ENCODE measurements at regions not wholly inside any gene's neighbourhood (a gene's known extent, or its start where the extent isn't known, plus 50 kb on each side); places are given as distances from the start of the nearest gene placed in this dataset.

DNA sequence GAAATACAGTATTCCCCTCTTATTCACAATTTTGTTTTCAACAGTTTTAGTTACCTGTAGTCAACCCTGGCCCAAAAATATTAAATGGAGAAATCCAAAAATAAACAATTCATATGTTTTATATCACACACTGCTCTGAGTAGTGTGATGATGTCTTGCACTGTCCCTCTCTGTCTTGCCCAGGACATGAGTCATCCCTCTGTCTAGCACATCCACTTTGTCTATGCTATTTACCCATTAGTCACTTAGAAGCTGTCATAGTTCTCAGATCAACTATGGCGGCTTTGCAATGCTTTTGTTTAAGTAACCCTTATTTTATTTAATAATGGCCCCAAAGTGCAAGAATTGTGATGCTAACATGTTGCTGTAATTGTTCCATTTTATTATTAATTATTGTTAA lies 380.6 kb upstream of the REG3G start:
- TF ChIP-seq CTCF (conservative IDR thresholded peaks at IDR 0.05) (no peak), EZH2 (IDR thresholded peaks at IDR 0.05; ENCODE audit: low read depth) (no peak)

Data from PC-9 (cell line).